AG09319 (cell line): ENCODE measurements at regions not wholly inside any gene's neighbourhood (a gene's known extent, or its start where the extent isn't known, plus 50 kb on each side); places are given as distances from the start of the nearest gene placed in this dataset.

Source experiments
- DNase-seq: peaks from one replicate; pipeline ENCODE4 v3.0.0-alpha.2; 2010; ENCODE audit warnings: low read depth; ENCODE audit errors: extremely low read depth
- CTCF ChIP-seq: IDR thresholded peaks from 2 replicates; pipeline ENCODE4 v1.5.1; 2011; ENCODE audit warnings: low read depth, mild to moderate bottlenecking, inconsistent platforms, low read length, moderate library complexity

- no peak for TF ChIP-seq CTCF
- DNase-seq, result peak; percentile 15
Measured at GRCh38 chr1:218900615-218901014, 273.1 kb upstream of the LYPLAL1 start.

GRCh38 chr1:218904416-218904815 is 269.3 kb upstream of the LYPLAL1 start:
- TF ChIP-seq CTCF, result no peak
- no peak for DNase-seq

- DNase-seq, result no peak
- no peak for TF ChIP-seq CTCF
Measured at GRCh38 chr1:218916720-218917119, 257.0 kb upstream of the LYPLAL1 start.

- TF ChIP-seq CTCF, result no peak
- no peak for DNase-seq
Measured at GRCh38 chr1:218917656-218918055, 256.0 kb upstream of the LYPLAL1 start.

- TF ChIP-seq CTCF, result no peak
Measured at GRCh38 chr1:218925777-218926176, 247.9 kb upstream of the LYPLAL1 start.

GRCh38 chr1:218926631-218927030 is 247.0 kb upstream of the LYPLAL1 start:
- no peak for TF ChIP-seq CTCF
- DNase-seq, result no peak

More at GRCh38 chr1:218925777-218926176, 247.9 kb upstream of the LYPLAL1 start:
- no peak for DNase-seq

- TF ChIP-seq CTCF, result no peak
- DNase-seq, result no peak
Measured at GRCh38 chr1:218930000-218930399, 243.7 kb upstream of the LYPLAL1 start.
